B cell (primary cell): ENCODE measurements at regions not wholly inside any gene's neighbourhood (a gene's known extent, or its start where the extent isn't known, plus 50 kb on each side); places are given as distances from the start of the nearest gene placed in this dataset.

Source experiments
- EZH2 ChIP-seq: IDR thresholded peaks from 2 replicates; pipeline ENCODE4 v1.6.1; 2012; ENCODE audit warnings: borderline replicate concordance, low read depth, mild to moderate bottlenecking, moderate library complexity, low read length; ENCODE audit not compliant: insufficient read depth, poor library complexity, severe bottlenecking
- TF ChIP-seq, protein P1 (sequence below): fragments of 200-600 bp; IDR thresholded peaks from one replicate; pipeline ENCODE4 v1.8.0; 2022; ENCODE audit warnings: antibody characterized with exemption, mild to moderate bottlenecking

GRCh38 chr14:30143627-30144026, 216.0 kb upstream of the PRKD1 start:
- TF ChIP-seq, protein P1, sequence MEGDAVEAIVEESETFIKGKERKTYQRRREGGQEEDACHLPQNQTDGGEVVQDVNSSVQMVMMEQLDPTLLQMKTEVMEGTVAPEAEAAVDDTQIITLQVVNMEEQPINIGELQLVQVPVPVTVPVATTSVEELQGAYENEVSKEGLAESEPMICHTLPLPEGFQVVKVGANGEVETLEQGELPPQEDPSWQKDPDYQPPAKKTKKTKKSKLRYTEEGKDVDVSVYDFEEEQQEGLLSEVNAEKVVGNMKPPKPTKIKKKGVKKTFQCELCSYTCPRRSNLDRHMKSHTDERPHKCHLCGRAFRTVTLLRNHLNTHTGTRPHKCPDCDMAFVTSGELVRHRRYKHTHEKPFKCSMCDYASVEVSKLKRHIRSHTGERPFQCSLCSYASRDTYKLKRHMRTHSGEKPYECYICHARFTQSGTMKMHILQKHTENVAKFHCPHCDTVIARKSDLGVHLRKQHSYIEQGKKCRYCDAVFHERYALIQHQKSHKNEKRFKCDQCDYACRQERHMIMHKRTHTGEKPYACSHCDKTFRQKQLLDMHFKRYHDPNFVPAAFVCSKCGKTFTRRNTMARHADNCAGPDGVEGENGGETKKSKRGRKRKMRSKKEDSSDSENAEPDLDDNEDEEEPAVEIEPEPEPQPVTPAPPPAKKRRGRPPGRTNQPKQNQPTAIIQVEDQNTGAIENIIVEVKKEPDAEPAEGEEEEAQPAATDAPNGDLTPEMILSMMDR, result no peak
- no peak for TF ChIP-seq EZH2
